NCI-H526 (cell line): ENCODE measurements at regions not wholly inside any gene's neighbourhood (a gene's known extent, or its start where the extent isn't known, plus 50 kb on each side); places are given as distances from the start of the nearest gene placed in this dataset.

Source experiments
- DNase-seq, 2 experiments: peaks; one replicate each; lab custom pipeline; 2025; lab: John Stamatoyannopoulos, UW

DNA sequence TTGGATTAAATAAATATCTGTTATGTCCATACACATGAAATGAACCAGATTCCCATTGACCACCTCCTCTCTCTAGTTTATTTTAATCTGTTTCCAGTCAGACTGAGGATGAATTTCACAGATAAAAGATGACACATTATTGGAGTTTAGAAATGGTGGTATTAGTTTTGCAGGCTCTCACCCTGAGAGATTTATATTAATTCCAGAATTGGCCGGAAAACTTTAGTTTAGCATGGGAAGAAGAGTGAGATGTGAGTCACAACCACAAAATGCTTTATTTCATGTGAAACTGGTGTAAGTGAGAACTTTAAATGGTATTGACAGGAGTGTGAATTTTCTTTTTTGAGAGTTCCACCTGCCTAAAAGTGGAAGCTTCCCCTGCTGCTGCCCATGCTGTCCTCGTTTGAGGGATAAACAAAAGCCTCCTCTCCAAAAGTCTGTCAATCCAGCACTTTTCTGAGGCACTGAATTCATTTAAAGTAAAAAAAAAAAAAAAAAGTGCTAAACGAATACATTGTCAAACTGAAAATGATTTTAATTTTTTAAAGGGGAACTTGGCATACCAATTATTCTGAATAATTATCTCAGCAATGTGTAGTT is 65.1 kb upstream of the EPHA3 start:
- DNase-seq, result no peak

DNA sequence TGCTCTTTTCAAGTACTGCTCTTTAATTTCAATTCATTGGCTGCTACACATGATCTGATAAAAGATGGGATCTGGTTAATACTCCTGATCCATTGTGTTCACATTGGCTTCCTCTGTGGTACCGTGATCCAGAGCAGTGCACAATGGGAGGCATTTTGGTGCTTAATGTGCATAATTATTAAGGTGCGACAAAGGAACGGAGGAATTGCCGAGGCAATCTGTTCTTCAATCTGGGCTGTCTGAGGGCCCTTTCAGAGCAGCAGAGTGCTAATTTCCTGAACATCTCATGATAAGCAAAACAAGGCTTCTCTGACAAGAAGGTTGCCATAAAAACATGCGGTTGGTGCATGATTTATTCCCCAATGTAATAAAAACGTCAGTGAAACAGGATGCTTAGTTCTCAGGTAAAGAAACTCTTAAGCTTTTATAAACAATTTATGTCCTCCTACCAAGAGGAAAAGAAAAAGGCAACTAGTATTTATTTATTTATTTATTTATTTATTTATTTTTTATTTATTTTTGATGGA is 64.0 kb upstream of the EPHA3 start:
- DNase-seq, result no peak

DNA sequence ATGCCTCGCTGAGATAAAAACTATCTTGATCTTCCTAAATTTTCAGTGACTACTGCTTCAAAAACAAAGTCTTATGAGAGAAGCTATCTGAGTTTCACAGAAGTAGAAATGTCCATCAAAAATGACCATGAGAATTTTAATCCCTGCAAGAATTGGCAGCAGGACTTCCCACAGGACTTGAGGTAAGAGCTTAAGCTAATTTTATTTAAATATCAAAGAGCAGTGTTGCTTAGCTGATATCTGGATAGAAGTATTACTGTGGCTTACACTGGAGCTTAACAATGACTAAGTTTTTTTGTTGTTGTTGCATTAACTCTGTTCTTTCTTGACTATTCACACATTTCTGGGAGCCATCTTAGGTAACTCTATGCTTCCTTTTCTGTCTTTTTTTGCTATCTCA is 60.8 kb upstream of the EPHA3 start:
- no peak for DNase-seq

DNA sequence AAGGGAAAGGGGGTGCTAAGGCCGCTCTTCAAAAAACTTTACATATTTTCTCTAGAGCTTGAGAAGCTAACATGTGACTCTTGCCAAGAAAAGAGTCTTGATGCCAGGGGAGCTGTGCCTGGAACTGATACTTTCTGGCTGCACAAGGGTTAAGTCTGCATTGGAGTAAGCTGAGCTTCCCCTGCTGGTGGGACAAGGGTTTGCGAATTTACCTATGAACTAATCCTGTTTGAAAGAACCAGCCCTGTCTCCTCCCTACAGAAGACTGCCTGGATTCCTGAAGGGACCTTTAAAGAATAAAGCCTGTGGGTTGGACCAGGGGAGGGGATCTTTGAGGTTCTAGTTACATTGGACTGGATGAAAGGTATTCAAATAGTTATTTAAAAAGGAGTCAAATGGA is 58.3 kb upstream of the EPHA3 start:
- peak in 1 of 2 experiments; percentile 19 for DNase-seq

DNA sequence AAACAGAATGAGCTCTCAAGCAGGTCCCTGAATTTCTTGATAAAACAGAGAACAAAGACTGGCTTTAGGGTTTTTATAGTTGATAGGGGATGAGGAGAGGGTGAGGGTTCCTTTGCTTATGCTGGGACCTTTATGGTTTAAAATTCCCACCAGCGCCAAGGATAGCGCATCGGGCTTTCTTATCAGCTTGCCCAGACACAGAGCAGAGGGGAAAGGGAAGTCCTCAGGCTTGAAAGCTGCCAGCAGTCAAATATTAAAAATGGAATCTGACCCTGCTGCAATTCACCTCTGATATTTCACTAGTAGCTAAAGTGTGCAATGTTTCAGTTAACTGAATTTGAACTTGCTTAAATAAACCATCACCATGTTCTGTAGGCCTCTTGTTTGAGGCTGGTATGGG is 55.0 kb upstream of the EPHA3 start:
- no peak for DNase-seq

DNA sequence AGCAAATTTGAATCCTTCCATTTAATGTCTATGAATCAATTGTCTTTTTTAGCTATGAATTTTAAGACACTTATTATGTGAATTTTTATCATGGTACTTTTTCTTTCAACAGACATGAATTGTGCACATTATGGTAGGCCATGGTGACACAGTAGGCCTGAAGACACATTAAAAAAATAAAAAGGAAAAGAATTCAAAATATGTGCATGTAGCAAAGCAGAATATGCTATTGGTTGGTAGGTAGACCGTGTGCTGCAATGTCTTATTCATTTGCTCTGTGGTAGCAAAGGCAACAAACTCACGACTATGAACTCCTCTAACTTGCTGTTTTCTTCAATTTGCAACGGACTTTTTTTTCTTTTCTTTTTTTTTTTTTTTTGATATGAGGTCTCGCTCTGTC is 50.0 kb upstream of the EPHA3 start:
- no peak for DNase-seq
